ENCODE measurements at regions not wholly inside any gene's neighbourhood (a gene's known extent, or its start where the extent isn't known, plus 50 kb on each side); places are given as distances from the start of the nearest gene placed in this dataset.
A peak's percentile ranks its signal among the peaks of the same experiment; 100 is the strongest.
"Not testable (repeated sequence)": the region's sequence is repeated elsewhere in the genome, so short reads cannot be mapped to it uniquely, and the experiment has no call there.

DNA sequence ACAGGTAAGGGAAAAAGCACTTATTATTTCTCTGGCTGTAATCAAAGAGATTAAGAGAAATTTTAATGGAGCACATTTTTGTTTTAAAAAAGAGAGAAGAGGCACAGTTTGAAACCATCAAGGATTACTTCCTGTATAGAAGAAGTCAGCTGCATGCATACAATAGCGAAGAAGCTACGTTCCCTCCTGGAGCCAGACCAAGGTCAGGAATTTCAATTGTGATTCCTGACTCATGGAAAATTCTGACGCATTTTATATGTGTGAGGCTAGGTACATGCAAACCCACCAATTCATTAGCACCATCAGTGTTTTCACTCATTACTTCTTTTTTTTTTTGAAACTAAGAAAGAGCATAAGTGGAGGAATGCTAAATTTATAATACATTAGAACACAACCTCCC is 232.7 kb upstream of the SGK1 start:
- DNase-seq, result peak; percentile 71

DNA sequence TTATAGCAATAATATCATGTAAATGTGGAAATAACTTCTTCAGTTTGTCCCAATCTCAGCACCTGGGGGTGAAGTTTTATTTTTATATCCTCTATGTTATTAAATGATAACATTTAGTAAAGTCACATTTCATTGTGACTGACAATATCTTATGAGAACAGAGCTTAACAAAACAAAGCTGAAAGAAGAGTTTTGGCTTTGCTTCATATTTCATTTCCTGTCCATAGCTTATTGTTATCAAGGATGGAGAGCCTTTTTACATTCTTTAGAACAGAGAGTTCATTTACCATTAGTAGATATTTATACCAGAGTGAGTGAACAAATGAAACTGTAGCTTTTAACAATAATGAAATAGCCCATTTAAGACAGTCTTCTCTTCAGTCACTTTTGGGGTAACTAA is 231.9 kb upstream of the SGK1 start:
- peak; percentile 33 for DNase-seq

DNA sequence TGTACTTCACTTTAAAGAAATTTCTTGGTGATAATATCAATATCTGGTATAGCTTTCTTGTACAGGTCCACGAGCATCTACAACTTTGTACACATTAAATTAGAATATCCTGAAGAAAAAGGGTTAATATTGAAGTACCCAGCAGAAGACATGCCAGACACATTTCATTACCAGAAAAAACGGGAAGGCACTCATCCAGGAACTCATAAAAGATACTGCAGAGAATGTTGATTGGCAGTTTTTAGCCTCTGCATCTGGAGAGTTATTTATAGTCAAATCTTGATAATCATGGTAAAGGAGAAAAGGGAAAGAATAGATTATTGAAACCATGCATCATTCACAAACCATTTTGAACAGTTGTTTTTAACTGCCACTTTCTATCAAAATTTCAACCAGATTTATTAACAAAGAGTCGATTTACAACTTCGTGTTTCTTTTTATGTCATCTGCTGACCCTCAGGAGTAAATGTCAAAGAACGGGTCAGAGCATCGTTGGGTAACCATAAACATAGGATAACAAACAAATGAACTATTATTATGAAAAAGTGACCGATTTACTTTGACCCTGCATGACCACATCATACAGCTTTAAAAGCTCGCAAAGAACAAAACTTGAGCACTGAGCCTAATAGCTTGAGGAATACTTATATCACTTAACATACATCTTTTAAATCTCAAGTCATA is 229.2 kb upstream of the SGK1 start:
- no peak for DNase-seq

DNA sequence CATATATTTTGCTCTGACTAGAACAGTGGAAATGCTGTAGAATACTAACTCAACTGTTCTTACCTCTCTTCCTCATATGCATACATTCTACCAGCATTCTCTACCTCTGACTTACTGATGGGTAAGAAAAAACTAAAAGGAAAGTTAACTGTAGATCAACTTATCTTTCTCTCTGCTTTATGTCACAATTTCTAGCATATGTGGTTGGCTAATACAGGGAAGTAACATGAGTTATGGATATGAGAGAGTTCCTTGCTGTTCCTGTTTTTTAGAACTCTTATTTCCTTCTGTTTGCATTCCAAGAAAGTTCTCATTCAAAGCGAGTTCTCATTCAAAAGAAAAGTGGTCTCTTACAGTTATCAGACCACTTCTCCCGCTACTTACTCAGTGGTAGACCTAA is 226.8 kb upstream of the SGK1 start:
- no peak for DNase-seq

DNA sequence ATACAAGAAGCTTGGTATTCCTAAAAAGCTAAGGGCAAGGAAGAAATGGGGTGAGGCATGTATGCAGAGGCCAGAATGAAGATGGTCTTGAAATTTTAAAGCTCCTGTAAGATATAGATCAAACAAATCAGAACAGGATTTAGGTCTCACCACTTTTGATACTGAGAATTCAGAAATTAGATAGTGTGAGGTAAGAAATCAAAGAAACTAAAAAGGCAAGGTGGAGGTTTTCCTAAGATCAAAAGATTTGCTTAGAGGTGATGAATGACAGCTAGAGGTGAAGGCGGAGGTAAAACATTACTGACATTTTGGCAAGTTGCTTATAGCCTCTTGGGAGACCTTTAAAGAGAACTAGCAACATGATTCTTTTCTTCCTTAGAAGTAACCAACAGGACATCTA is 225.2 kb upstream of the SGK1 start:
- DNase-seq, result no peak

DNA sequence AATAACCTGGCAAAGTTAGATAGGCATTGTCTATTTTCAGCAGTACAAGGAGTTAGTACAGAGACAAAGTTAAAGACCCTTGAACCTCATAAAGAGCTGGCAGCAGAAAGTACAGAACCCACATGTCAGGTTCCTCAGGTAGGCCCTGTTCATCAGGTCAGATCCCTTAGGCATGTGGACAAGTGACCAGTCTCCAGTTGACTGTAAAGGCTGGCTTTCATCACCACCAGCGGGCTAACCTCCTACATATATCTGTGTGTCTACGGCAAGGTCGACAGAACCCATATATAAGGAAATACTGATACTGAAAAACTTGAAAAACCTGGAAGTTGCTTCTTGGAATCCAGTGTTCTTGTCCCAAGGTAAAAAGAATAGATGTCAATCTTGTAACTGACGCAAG is 223.1 kb upstream of the SGK1 start:
- DNase-seq, result no peak

DNA sequence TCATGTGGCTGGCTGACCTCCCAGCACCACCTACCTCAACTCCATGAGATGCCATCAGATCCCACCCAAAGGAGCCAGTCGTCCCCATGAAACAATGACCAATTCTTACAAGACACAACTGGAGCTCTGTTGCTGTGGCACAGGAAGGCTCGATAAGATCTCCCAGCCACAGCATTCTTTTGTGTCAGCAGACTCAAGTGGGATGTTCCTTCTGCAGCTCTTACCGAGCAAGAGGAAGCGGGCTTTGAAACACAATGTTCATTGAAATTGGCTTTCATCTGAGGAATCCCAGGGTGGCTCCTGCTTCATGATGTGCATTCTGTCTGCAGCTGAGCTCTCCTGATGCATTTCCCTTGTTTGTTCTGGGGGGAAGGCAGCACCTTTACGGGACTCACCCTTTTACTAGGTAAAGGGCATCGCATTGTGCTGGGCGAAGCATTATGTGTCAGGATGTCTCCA is 222.0 kb upstream of the SGK1 start:
- peak; percentile 32 for DNase-seq

DNA sequence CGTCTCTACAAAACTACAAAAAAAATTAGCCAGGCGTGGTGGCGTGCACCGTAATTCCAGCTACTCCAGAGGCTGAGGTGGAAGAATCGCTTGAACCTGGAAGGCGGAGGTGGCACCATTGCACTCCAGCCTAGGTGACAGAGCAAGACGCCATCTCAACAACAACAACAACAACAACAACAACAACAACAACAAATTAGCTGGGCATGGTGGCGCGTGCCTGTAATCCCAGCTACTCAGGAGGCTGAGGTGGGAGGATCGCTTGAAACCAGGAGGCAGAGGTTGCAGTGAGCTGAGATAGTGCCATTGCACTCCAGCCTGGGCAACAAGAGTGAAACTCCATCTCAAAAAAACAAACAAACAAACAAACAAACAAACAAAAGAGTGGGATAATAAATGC is 219.9 kb upstream of the SGK1 start:
- DNase-seq, result not testable (repeated sequence)

DNA sequence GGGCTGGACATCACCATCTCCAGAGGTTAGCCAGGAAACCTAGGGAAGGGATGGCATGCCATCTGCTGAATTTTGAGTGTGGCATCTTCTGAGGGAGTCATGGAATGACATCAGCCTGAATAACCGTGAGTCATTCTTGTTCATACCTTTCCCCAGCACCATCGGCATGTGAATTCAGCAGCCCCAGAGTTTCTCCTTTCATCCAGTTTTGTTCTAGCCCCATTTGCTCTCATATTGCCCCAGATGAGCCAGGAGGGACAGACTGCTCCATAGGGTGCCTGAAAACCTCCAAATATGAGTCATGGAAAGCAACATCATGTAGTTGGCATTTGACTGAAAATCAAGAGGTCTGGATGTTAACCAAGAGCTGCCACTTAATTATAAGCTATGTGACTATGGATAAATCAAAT is 219.2 kb upstream of the SGK1 start:
- peak; percentile 99 for DNase-seq

DNA sequence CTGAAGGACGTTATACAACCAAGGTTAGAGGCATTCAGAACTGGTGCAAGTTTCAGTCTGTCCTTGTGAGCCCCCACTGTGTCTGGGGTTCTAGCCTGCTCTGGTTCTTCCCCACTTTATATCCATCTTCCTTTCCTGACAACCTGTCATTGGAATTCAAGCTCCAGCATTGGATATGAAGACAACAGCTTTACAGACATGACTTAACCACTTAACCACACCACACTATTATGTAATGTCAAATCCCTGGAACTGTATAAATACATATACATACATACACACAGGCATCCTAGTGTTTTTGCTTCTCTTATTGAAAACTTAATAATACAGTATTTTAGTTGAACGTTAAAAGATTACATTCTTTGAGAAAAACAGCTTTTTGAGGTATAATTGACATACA is 217.9 kb upstream of the SGK1 start:
- DNase-seq, result peak; percentile 21

DNA sequence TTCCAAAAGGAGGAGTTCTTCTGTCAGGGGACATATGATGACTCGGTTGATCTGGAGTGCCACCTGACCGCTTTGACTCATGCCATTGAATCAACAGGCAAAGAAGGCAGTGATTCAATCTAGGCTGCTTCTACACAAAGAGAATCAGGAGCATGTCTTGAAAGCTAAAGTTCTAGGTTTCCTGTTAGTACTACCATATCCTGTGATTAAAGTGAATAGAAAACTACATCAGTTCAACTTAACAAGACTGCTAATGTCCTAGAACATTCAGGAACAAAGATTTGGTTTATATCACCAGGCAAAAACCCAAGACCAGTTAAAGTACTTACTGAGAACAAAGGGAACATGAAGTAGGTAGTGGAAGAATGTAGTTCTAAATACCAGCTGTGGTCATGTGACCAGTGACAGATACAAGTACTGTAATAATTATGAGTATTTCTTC is 216.8 kb upstream of the SGK1 start:
- DNase-seq, result peak; percentile 48

DNA sequence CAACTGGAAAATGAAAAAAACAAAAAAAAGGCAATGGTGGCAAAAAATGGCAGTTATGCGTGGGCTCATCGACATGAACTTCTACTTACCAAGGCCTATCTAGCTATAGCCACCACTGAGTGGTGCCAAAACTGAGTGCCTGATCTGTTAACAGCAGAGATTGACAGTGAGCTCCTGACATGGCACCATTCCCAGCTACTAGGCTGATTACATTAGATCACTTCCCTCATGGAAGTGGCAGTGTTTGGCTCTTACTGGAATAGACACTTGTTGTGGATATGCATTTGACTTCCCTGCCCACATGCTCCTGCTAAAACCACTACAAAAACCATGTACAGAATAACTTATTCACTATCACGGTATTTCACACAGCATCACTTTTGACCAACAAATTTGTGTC is 216.1 kb upstream of the SGK1 start:
- no peak for DNase-seq

DNA sequence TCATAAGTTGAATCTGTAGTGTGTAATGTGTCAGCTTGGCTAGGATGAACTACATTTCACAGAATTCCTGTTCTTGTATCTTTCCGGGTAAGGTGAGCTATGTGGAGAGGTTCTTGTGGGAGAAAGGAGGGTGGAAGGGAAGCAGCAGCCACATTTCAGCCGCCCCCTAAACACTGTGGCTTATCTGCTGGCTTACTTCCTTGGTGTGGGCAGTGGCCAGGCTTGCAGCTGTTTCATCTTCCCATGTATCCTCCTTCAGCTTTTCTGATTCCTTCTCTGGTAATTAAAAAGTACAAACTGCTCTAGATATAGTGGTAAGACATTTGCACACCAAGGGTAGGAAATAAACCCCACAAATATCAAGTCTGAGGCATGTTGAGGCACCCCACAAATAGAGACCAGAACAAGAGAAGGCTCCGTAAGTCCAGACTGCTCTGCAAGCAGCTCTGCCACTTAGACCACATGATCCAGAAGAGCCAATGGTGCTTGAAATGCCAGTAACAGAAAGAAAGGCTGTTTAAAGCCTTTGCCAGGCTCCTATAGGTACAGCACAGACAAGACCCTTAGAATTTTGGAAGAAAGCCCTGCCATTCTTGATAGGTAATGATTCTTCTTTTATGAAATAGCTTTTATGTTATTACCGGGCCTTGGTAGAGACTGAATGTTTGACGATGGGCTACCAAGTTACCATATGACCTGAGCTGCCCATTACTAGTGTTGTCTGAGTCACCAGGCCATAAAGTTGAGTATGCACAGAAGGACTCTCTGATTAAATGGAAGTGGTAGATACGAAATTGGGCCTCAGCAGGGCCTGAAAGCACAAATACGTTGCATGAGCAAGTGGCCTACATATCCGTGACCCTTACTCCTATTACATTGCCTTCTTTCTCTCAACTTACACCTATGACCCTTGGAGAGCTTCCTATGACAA is 215.0 kb upstream of the SGK1 start:
- no peak for DNase-seq

DNA sequence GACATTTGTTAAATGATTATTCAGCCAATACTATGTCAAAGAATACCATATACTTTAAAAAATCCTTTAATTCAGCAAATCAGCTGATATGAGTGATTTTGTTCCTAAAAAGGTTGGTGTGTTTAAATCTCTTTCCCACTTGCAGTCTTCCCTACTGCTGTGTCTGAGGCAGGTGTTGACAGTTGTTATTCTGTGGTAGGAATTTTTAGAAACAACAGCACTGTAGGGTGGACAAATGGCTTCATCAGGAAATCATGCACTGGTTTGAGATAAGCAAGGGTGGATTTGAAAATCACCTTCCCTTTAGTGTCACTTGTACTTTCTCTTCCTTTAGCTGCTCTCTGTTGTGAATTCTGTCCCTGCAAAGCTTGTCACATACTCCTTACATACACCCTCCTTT is 213.7 kb upstream of the SGK1 start:
- DNase-seq, result no peak

DNA sequence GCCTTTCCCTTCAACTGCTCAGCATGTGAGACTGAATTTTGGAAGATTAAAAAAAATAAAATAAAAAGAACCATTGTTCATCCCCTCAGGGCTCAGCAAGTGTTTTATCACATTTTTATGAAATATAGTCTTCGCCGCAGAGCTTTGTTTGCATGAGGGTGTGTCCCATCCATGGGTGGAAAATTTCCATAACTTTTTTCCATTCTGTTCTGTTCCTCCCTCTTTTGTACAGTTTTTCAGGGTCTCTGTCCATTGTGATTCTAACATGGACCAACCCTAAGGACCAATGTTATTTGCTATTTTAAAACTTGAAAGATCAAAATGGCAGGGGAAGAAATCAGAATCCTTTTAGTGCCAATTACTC is 213.3 kb upstream of the SGK1 start:
- DNase-seq, result no peak

DNA sequence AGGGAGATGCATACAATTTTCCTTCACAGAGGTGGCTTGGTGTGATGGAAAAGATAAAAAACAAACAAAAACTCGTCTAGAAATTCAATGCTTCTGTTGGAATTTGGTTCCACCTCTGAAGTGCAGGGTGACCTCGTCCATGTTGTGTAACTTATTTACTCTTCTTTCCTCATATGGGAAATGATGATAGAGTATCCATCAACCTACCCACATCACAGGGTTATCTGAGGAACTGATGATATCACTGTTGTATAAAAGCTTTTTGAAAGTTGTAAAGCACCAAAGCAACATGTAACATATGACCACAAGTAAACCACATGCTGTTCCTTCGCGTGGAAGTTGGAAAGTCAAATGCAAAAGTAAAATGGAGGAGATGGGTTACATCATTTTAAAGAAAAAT is 212.0 kb upstream of the SGK1 start:
- peak; percentile 33 for DNase-seq

DNA sequence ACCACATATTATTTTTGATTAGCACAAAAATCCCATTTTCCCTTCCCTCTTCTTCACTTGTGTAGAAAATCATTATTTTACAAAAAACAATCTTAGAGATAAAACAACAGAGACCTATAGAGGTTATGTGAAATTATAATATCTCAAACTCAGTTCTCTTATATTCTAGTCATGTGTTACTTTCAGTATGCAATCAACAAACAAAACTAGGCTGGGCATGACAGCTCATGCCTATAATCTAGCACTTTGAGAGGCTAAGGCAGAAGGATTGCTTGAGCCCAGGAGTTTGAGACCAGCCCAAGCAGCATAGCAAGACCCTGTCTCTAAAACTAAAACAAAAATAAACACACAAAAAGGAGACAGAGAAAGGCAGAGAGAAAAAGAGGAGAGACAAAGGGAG is 211.4 kb upstream of the SGK1 start:
- DNase-seq, result no peak

DNA sequence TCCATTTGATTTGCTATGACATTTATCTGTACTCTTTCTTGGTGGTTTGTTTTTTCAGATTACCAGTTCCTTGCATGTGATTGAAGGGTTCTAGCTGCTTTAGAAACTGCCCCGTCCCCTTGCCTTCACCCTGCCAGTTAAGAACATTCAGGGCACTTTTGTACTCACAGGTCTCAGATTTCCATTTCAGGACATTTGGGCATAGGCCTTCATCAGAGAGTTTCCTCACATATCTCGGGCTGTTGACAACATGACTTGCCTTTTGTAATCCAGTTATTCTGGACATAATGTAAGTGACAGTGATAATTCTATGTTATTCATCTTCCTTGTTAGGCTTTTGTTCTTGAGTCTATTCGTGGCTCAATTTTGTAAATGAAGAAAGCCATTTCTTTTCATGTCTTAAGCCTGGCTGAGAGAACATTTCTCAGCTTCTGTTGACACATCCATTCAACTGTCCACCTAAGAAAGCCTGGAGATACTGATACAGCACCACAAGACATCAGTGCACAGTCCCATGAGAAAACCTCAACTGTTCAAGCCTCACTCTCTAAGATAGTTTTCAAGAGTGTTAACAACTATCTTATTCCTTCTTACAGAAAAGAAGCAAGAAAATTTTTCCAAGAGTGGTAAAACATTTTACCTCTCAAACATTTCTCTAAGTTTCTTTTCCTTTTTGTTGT is 209.3 kb upstream of the SGK1 start:
- DNase-seq, result no peak

DNA sequence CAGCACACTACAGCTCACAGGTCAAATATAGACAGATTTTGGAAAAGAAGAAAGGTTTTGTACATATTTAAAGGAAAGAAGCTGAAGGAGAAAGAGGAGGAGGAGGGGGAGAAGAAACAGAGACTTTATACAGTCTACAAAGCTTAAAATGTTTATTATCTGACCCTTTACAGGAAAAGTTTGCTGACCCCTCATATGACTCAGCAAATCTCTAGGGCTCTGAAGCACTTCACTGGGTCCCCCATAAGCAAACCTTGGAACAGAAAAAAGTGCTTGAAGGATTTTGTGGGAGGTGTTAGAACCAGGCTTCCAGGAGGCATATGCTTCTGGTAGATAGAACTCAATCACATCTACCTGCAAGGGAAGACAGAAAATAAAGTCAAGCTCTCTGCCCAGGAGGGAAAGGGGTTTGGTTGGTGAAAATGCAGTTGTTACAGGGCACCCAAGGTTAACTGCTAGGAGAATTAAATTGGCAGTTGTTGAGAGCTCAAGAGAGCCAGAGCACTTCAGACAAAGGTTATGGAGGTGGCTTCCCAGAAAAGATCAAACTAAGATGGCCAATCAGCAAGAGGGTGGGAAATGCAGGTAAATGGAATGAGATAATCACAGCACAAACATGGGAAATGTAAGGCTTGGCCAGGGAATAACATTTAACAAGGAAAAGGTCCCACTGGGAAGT is 207.4 kb upstream of the SGK1 start:
- DNase-seq, result no peak

DNA sequence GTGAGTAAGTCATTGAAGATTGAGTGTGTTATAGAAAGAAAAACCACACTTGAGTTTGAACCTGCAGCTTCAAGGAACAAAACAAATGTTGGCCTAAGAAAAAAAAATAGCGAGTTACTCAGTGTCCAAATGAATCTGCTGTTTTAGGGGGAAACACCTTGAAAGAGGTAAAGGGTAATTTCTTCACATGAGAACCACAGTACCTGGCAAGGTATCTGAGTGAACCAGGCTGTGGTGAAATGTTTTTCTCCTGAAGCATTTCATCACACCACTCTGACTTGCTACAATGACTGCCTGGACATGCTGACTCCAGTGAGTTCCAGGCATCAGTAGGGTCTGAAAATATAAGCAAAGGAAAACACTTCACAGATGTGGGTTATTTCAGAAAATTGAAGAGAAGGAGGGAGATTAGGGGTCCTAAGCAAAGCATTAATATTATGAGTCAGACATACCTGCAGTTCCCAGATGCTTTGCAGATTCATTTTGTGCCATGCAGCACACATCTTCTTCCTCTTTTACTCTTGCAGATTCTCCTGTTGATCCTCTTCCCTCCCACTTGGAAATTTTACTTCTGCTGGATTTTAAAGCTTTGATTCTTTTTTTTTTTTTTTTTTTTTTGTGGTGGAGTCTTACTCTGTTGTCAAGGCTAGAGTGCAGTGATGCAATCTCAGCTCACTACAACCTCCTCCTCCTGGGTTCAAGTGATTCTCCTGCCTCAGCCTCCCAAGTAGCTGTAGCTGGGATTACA is 206.2 kb upstream of the SGK1 start:
- DNase-seq, result no peak

DNA sequence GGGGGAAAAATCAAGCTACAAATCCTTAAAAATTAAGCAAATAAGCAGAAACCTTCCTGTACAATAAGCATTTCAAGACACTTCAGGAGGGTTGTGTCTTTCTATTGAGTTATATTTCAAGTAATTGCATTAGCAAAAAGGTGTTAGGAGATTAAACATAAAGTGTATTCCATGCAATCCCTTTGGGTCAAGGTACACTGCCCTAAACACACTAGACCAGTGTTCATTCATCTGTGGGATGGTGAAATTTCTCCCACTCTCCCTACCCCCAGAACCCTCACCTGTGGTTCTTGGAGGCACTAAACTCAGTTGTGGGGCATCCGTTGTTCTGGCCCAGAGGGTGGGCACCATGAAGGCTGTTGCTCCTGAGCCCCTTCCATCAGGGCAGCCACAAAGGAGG is 205.1 kb upstream of the SGK1 start:
- no peak for DNase-seq

DNA sequence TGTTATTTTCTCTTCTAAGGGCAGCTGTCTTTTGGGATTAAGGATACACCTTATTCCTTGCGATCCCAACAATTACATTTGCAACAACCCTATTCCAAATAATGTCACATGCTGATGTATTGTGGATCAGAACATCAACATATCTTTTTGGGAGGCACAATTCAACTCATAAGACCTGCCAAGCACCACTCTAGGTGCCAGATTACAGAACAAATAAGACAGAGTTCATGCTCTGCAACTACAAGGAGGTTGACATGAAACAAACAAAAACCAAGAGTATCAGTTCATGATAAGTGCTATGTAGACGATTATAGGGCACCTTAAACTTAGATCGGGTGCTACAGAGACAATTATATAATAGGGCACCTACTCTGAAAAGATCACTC is 203.2 kb upstream of the SGK1 start:
- DNase-seq, result no peak

Data from fibroblast of skin of back (primary cell).